Immature natural killer cell (primary cell): ENCODE measurements at regions not wholly inside any gene's neighbourhood (a gene's known extent, or its start where the extent isn't known, plus 50 kb on each side); places are given as distances from the start of the nearest gene placed in this dataset.
"Not testable (repeated sequence)": the region's sequence is repeated elsewhere in the genome, so short reads cannot be mapped to it uniquely, and the experiment has no call there.

Experiments
- DNase-seq, 3 donors: peaks; one replicate each; pipeline ENCODE4 v3.0.0; 2022; ENCODE audit warnings: mixed read lengths in 1 of 3
- H3K27ac Mint-ChIP-seq, 6 donors: one replicate each; pipeline ENCODE4 v1.8.0; 2020; ENCODE audit warnings: mixed read lengths in 6 of 6, mild to moderate bottlenecking in 5 of 6, inconsistent platforms in 4 of 6, moderate library complexity in 3 of 6
- H3K27me3 Mint-ChIP-seq, 3 donors: one replicate each; pipeline ENCODE4 v1.8.0; 2020 to 2021; ENCODE audit warnings: low read depth in 3 of 3, mild to moderate bottlenecking in 3 of 3, mixed read lengths in 3 of 3, moderate library complexity in 3 of 3, inconsistent platforms in 1 of 3
- H3K36me3 Mint-ChIP-seq, 3 donors: one replicate each; pipeline ENCODE4 v1.8.0; 2020; ENCODE audit warnings: mixed read lengths in 3 of 3, inconsistent platforms in 2 of 3, mild to moderate bottlenecking in 2 of 3
- H3K4me1 Mint-ChIP-seq, 2 donors: one replicate each; pipeline ENCODE4 v1.8.0; 2020; ENCODE audit warnings: inconsistent platforms in 2 of 2, mild to moderate bottlenecking in 2 of 2, mixed read lengths in 2 of 2, moderate library complexity in 1 of 2
- H3K4me3 Mint-ChIP-seq, 5 donors: one replicate each; pipeline ENCODE4 v1.8.0; 2020; ENCODE audit warnings: mild to moderate bottlenecking in 5 of 5, mixed read lengths in 5 of 5, inconsistent platforms in 3 of 5, moderate library complexity in 3 of 5
- H3K9me3 Mint-ChIP-seq, 6 donors: one replicate each; pipeline ENCODE4 v1.8.0; 2020; ENCODE audit warnings: mild to moderate bottlenecking in 6 of 6, mixed read lengths in 6 of 6, inconsistent platforms in 4 of 6, moderate library complexity in 3 of 6

- Mint-ChIP-seq H3K9me3 (peaks cover 3 to 45% (median 12%) of the 10 kb centered on the region in 6 donors), H3K27me3 (peaks cover 0 to 6% (median 2%) of the 10 kb centered on the region in 3 donors), H3K4me3 (no peak overlapping the region), H3K4me1 (no peaks in the 10 kb centered on the region), H3K27ac (no peak overlapping the region), H3K36me3 (peaks cover 0 to 4% (median 3%) of the 10 kb centered on the region in 3 donors)
- no peak for DNase-seq
These were observed 609.1 kb upstream of the SLC35B3 start for GRCh38 chr6:9044426-9044825.

GRCh38 chr6:9040718-9041117 is 605.4 kb upstream of the SLC35B3 start:
- Mint-ChIP-seq H3K4me3 (no peak overlapping the region), H3K36me3 (peaks cover 0 to 7% (median 3%) of the 10 kb centered on the region in 3 donors), H3K4me1 (no peaks in the 10 kb centered on the region), H3K9me3 (peaks cover 9 to 54% (median 11%) of the 10 kb centered on the region in 6 donors), H3K27ac (no peak overlapping the region), H3K27me3 (peaks cover 0 to 3% (median 2%) of the 10 kb centered on the region in 3 donors)
- DNase-seq: no peak

- Mint-ChIP-seq H3K27ac (no peak overlapping the region), H3K4me1 (no peaks in the 10 kb centered on the region), H3K9me3 (peaks cover 9 to 53% (median 11%) of the 10 kb centered on the region in 6 donors), H3K36me3 (peaks cover 0 to 7% (median 3%) of the 10 kb centered on the region in 3 donors), H3K4me3 (no peak overlapping the region), H3K27me3 (peaks cover 0 to 3% (median 2%) of the 10 kb centered on the region in 3 donors)
- no peak for DNase-seq
These were observed 603.9 kb upstream of the SLC35B3 start for GRCh38 chr6:9039258-9039657.

GRCh38 chr6:9028086-9028485 is 592.7 kb upstream of the SLC35B3 start:
- H3K4me1 Mint-ChIP-seq: peaks cover 2 to 5% of the 10 kb centered on the region in 2 donors
- no peak overlapping the region for H3K4me3 Mint-ChIP-seq
- DNase-seq: no peak
- peaks cover 0 to under 1% (median 0%) of the 10 kb centered on the region in 3 donors for H3K36me3 Mint-ChIP-seq
- peaks cover 0 to 25% (median 7%) of the 10 kb centered on the region in 6 donors for H3K9me3 Mint-ChIP-seq
- peaks cover 0 to 2% (median 1%) of the 10 kb centered on the region in 3 donors for H3K27me3 Mint-ChIP-seq
- H3K27ac Mint-ChIP-seq: no peak overlapping the region

GRCh38 chr6:9025796-9026394 is 590.5 kb upstream of the SLC35B3 start:
- Mint-ChIP-seq H3K9me3 (peaks cover 0 to 16% (median 4%) of the 10 kb centered on the region in 6 donors), H3K27me3 (peaks cover 0 to 2% (median 0%) of the 10 kb centered on the region in 3 donors), H3K27ac (no peak overlapping the region), H3K4me1 (peaks cover 2 to 5% of the 10 kb centered on the region in 2 donors), H3K36me3 (no peaks in the 10 kb centered on the region), H3K4me3 (no peak overlapping the region)
- DNase-seq: no peak

GRCh38 chr6:9025228-9025627 is 589.9 kb upstream of the SLC35B3 start:
- Mint-ChIP-seq H3K27ac (no peak overlapping the region), H3K4me3 (peak overlapping the region in 3 of 5 donors; percentile 53 to 73 (median 54)), H3K4me1 (peaks cover 2 to 5% of the 10 kb centered on the region in 2 donors), H3K9me3 (peaks cover 0 to 16% (median 4%) of the 10 kb centered on the region in 6 donors), H3K27me3 (no peaks in the 10 kb centered on the region), H3K36me3 (no peaks in the 10 kb centered on the region)
- DNase-seq: no peak

- H3K4me1 Mint-ChIP-seq, H3K4me3 Mint-ChIP-seq, H3K27me3 Mint-ChIP-seq, DNase-seq, H3K27ac Mint-ChIP-seq, H3K36me3 Mint-ChIP-seq: not testable (repeated sequence)
- H3K9me3 Mint-ChIP-seq: peaks cover 0 to 16% (median 4%) of the 10 kb centered on the region in 6 donors
These were observed 588.9 kb upstream of the SLC35B3 start for GRCh38 chr6:9024246-9024645.

- Mint-ChIP-seq H3K4me1 (peaks cover 0 to under 1% of the 10 kb centered on the region in 2 donors), H3K27me3 (peaks cover 0 to 3% (median 0%) of the 10 kb centered on the region in 3 donors), H3K27ac (no peak overlapping the region), H3K9me3 (peaks cover 0 to 14% (median 2%) of the 10 kb centered on the region in 6 donors), H3K4me3 (no peak overlapping the region), H3K36me3 (no peaks in the 10 kb centered on the region)
- no peak for DNase-seq
These were observed 584.7 kb upstream of the SLC35B3 start for GRCh38 chr6:9020001-9020400.

- Mint-ChIP-seq H3K27ac (no peak overlapping the region), H3K4me1 (no peaks in the 10 kb centered on the region), H3K36me3 (no peaks in the 10 kb centered on the region), H3K4me3 (no peak overlapping the region), H3K9me3 (peaks cover 3 to 40% (median 7%) of the 10 kb centered on the region in 6 donors), H3K27me3 (peaks cover 0 to 4% (median 0%) of the 10 kb centered on the region in 3 donors)
- no peak for DNase-seq
These were observed 574.6 kb upstream of the SLC35B3 start for GRCh38 chr6:9009931-9010330.

- no peak for DNase-seq
- Mint-ChIP-seq H3K36me3 (no peaks in the 10 kb centered on the region), H3K27ac (no peak overlapping the region), H3K27me3 (peaks cover 0 to 4% (median 0%) of the 10 kb centered on the region in 3 donors), H3K9me3 (peaks cover 3 to 28% (median 7%) of the 10 kb centered on the region in 6 donors), H3K4me3 (no peak overlapping the region), H3K4me1 (no peaks in the 10 kb centered on the region)
These were observed 571.7 kb upstream of the SLC35B3 start for GRCh38 chr6:9007027-9007426.

GRCh38 chr6:9002833-9003232 is 567.5 kb upstream of the SLC35B3 start:
- peaks cover 2 to 22% (median 10%) of the 10 kb centered on the region in 6 donors for H3K9me3 Mint-ChIP-seq
- H3K27ac Mint-ChIP-seq: no peak overlapping the region
- H3K27me3 Mint-ChIP-seq: peaks cover 0 to 4% (median 0%) of the 10 kb centered on the region in 3 donors
- H3K4me3 Mint-ChIP-seq: no peak overlapping the region
- no peaks in the 10 kb centered on the region for H3K36me3 Mint-ChIP-seq
- H3K4me1 Mint-ChIP-seq: no peaks in the 10 kb centered on the region
- DNase-seq: no peak

GRCh38 chr6:8995156-8995555 is 559.8 kb upstream of the SLC35B3 start:
- DNase-seq: no peak
- H3K27ac Mint-ChIP-seq: no peak overlapping the region
- H3K4me3 Mint-ChIP-seq: no peak overlapping the region
- no peaks in the 10 kb centered on the region for H3K27me3 Mint-ChIP-seq
- H3K9me3 Mint-ChIP-seq: peaks cover 0 to 11% (median 7%) of the 10 kb centered on the region in 6 donors
- no peaks in the 10 kb centered on the region for H3K4me1 Mint-ChIP-seq
- no peaks in the 10 kb centered on the region for H3K36me3 Mint-ChIP-seq

- Mint-ChIP-seq H3K27me3 (no peaks in the 10 kb centered on the region), H3K27ac (no peak overlapping the region), H3K36me3 (no peaks in the 10 kb centered on the region), H3K9me3 (peaks cover 0 to 11% (median 7%) of the 10 kb centered on the region in 6 donors), H3K4me3 (no peak overlapping the region), H3K4me1 (no peaks in the 10 kb centered on the region)
- no peak for DNase-seq
These were observed 557.8 kb upstream of the SLC35B3 start for GRCh38 chr6:8993111-8993510.

- no peak overlapping the region for H3K4me3 Mint-ChIP-seq
- no peak for DNase-seq
- peaks cover 0 to 11% (median 3%) of the 10 kb centered on the region in 6 donors for H3K9me3 Mint-ChIP-seq
- H3K4me1 Mint-ChIP-seq: no peaks in the 10 kb centered on the region
- H3K27ac Mint-ChIP-seq: no peak overlapping the region
- no peaks in the 10 kb centered on the region for H3K36me3 Mint-ChIP-seq
- no peaks in the 10 kb centered on the region for H3K27me3 Mint-ChIP-seq
These were observed 556.5 kb upstream of the SLC35B3 start for GRCh38 chr6:8991844-8992243.

GRCh38 chr6:8990075-8990474 is 554.7 kb upstream of the SLC35B3 start:
- no peak overlapping the region for H3K27ac Mint-ChIP-seq
- DNase-seq: no peak
- H3K9me3 Mint-ChIP-seq: peaks cover 0 to 11% (median under 1%) of the 10 kb centered on the region in 6 donors
- no peak overlapping the region for H3K4me3 Mint-ChIP-seq
- peaks cover 0 to under 1% (median 0%) of the 10 kb centered on the region in 3 donors for H3K27me3 Mint-ChIP-seq
- no peaks in the 10 kb centered on the region for H3K4me1 Mint-ChIP-seq
- no peaks in the 10 kb centered on the region for H3K36me3 Mint-ChIP-seq
